Endodermal cell (in vitro differentiated cells): ENCODE measurements at regions not wholly inside any gene's neighbourhood (a gene's known extent, or its start where the extent isn't known, plus 50 kb on each side); places are given as distances from the start of the nearest gene placed in this dataset.

ENCODE experiments used
- DNase-seq: peaks from one replicate; pipeline ENCODE4 v3.0.0-alpha.2; 2017
- H3K27ac ChIP-seq: 2 replicates; pipeline ENCODE4 v1.5.1; 2013; ENCODE audit warnings: mild to moderate bottlenecking, low read depth, low read length, moderate library complexity
- H3K27me3 ChIP-seq: 2 replicates; pipeline ENCODE4 v1.6.1; 2013; ENCODE audit warnings: mild to moderate bottlenecking, low read length, moderate library complexity; ENCODE audit not compliant: insufficient read depth, control insufficient read depth, poor library complexity, severe bottlenecking
- H3K36me3 ChIP-seq: 2 replicates; pipeline ENCODE4 v1.7.0; 2013; ENCODE audit warnings: mild to moderate bottlenecking, low read length, moderate library complexity; ENCODE audit not compliant: control insufficient read depth, insufficient read depth
- H3K4me1 ChIP-seq: one replicate; pipeline ENCODE4 v1.7.0; 2013; ENCODE audit warnings: low read length; ENCODE audit not compliant: control insufficient read depth, insufficient read depth
- H3K4me3 ChIP-seq: 2 replicates; pipeline ENCODE4 v1.5.1; 2013; ENCODE audit warnings: mild to moderate bottlenecking, low read length, moderate library complexity
- H3K9ac ChIP-seq: 2 replicates; pipeline ENCODE4 v1.6.1; 2013; ENCODE audit warnings: mild to moderate bottlenecking, low read length, moderate library complexity; ENCODE audit not compliant: poor library complexity, severe bottlenecking; ENCODE audit errors: extremely low read depth
- H3K9me3 ChIP-seq: 2 replicates; pipeline ENCODE4 v1.6.1; 2013; ENCODE audit warnings: mild to moderate bottlenecking, low read length, moderate library complexity; ENCODE audit not compliant: control insufficient read depth
- H3K27ac Mint-ChIP-seq: 2 replicates; pipeline ENCODE4 v1.8.0; 2020; ENCODE audit warnings: mixed read lengths
- H3K27me3 Mint-ChIP-seq: 2 replicates; pipeline ENCODE4 v1.8.0; 2021; ENCODE audit warnings: mild to moderate bottlenecking, mixed read lengths; ENCODE audit not compliant: insufficient read depth
- H3K36me3 Mint-ChIP-seq: 2 replicates; pipeline ENCODE4 v1.8.0; 2020; ENCODE audit warnings: low read depth, mixed read lengths
- H3K4me1 Mint-ChIP-seq: 2 replicates; pipeline ENCODE4 v1.8.0; 2020; ENCODE audit warnings: mixed read lengths
- H3K4me3 Mint-ChIP-seq: 2 replicates; pipeline ENCODE4 v1.8.0; 2020; ENCODE audit warnings: mild to moderate bottlenecking, moderate library complexity, mixed read lengths
- H3K9me3 Mint-ChIP-seq: 2 replicates; pipeline ENCODE4 v1.8.0; 2020; ENCODE audit warnings: mild to moderate bottlenecking, mixed read lengths
- CTCF ChIP-seq: fragments of 200-600 bp; sonication (generic); conservative IDR thresholded peaks from 2 replicates; pipeline ENCODE4 v1.5.0; 2021; ENCODE audit warnings: antibody characterized with exemption, mild to moderate bottlenecking
- WGBS, 2 experiments: methylation state at CpG; one replicate each; pipeline versions ENCODE4 v1.1.5 to v1.1.7; 2013; ENCODE audit warnings: missing lambda C conversion rate in 2 of 2, mixed read lengths in 1 of 2; ENCODE audit not compliant: insufficient coverage in 1 of 2, insufficient read length in 1 of 2; 5-methylcytosine and 5-hydroxymethylcytosine counted together

GRCh38 chrX:14412686-14413085 lies 116.7 kb upstream of the GLRA2 start:
- Mint-ChIP-seq H3K4me3 (no peak overlapping the region), H3K4me1 (no peaks in the 10 kb centered on the region), H3K9me3 (peaks cover 41% of the 10 kb centered on the region), H3K36me3 (no peaks in the 10 kb centered on the region), H3K27me3 (no peaks in the 10 kb centered on the region), H3K27ac (no peak overlapping the region)
- no peak for DNase-seq
- Histone ChIP-seq H3K27ac (no peak overlapping the region), H3K4me1 (no peaks in the 10 kb centered on the region), H3K36me3 (no peaks in the 10 kb centered on the region), H3K27me3 (no peaks in the 10 kb centered on the region), H3K9ac (no peak overlapping the region), H3K9me3 (no peaks in the 10 kb centered on the region), H3K4me3 (no peak overlapping the region)
- TF ChIP-seq CTCF = no peak
- WGBS, 2 experiments = 90% methylated on average over 1 of the region's 1 CpG; no CpG with 5 or more reads in 1 of the 2 experiments

GRCh38 chrX:14411326-14411725 lies 118.0 kb upstream of the GLRA2 start:
- Mint-ChIP-seq H3K27ac (no peak overlapping the region), H3K9me3 (peaks cover 41% of the 10 kb centered on the region), H3K4me3 (no peak overlapping the region), H3K36me3 (no peaks in the 10 kb centered on the region), H3K27me3 (no peaks in the 10 kb centered on the region), H3K4me1 (no peaks in the 10 kb centered on the region)
- H3K4me1 ChIP-seq = no peaks in the 10 kb centered on the region
- H3K27ac ChIP-seq = no peak overlapping the region
- no peaks in the 10 kb centered on the region for H3K36me3 ChIP-seq
- H3K27me3 ChIP-seq = no peaks in the 10 kb centered on the region
- no peak for DNase-seq
- no peaks in the 10 kb centered on the region for H3K9me3 ChIP-seq
- H3K9ac ChIP-seq = no peak overlapping the region
- WGBS, 2 experiments = no CpG with 5 or more reads among the region's 1 CpG
- no peak overlapping the region for H3K4me3 ChIP-seq
- no peak for TF ChIP-seq CTCF

- no peak for DNase-seq
- WGBS, 2 experiments = 84 to 100% methylated on average over 1 to 2 of the region's 2 CpGs
- H3K9ac ChIP-seq = no peak overlapping the region
- Mint-ChIP-seq H3K4me1 (no peaks in the 10 kb centered on the region), H3K27ac (no peak overlapping the region), H3K36me3 (no peaks in the 10 kb centered on the region), H3K27me3 (no peaks in the 10 kb centered on the region), H3K9me3 (peaks cover 45% of the 10 kb centered on the region), H3K4me3 (no peak overlapping the region)
- no peaks in the 10 kb centered on the region for H3K9me3 ChIP-seq
- no peaks in the 10 kb centered on the region for H3K36me3 ChIP-seq
- H3K27me3 ChIP-seq = no peaks in the 10 kb centered on the region
- H3K4me1 ChIP-seq = no peaks in the 10 kb centered on the region
- H3K4me3 ChIP-seq = no peak overlapping the region
- no peak for TF ChIP-seq CTCF
- no peak overlapping the region for H3K27ac ChIP-seq
Measured at GRCh38 chrX:14409341-14409740, 120.0 kb upstream of the GLRA2 start.
